Hippocampal formation (tissue), 2 donors: ENCODE measurements at regions not wholly inside any gene's neighbourhood (a gene's known extent, or its start where the extent isn't known, plus 50 kb on each side); places are given as distances from the start of the nearest gene placed in this dataset.

Source experiments
- DNase-seq, 2 donors: peaks; one replicate each; lab custom pipeline; 2025; lab: John Stamatoyannopoulos, UW

DNA sequence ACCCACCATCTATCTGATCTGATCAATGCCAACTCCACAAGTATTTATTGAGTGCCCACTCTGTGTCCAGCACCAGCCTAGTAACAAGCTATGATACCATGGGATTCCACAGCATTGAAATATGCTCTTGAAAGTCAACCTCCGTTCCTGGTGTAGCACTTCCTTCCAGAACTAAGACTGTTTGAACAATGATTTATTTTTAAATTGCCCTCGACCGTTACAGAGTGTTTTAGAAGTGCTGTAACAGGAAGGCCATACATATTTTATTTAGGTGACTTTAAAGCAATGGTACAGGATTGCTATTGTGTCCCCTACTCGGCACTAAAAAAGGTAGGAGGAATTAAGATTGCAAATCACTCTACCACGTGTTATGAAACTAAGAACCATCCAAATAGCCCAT is 225.6 kb downstream of the TEX36 start:
- no peak for DNase-seq

GRCh38 chr10:125455855-125456254 is 227.1 kb downstream of the TEX36 start:
- DNase-seq, result no peak

DNA sequence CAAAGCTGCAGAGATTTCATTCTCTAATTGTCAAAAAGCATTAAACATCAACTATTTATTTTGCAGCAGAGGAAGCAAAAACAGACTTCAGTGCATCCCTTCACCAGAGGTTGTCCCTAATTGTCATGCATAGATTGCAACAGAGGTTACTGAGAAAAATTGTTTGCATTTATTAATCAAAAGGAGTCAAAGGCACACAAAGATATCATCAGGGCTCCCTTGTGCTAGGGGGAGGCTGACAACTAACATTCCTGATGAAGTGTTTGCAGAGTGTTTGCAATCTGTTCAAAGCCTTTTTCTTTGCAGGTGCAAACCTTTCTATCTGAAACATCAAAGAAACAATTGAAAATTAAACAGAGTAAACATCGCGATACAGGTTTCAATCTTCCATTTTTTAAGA is 227.5 kb downstream of the TEX36 start:
- no peak for DNase-seq

DNA sequence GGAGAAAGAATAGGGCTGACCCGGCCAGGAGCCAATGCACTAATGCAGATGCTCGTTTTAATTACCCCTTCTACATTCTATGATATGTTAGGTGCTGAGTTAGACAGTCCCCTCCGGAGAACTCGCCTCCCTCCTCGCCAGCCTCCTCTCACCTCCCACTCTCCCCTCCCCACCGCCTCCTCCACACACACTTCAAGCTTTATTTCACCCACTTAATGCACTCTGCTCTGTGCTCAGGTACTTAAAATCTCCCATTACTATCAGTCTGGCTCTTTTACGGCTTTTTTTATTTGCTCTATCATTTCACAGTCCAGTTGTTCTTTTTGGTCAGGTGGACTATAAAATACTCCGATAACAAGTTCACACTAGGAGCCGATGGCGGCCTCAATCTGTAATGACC is 231.6 kb downstream of the TEX36 start:
- no peak for DNase-seq

GRCh38 chr10:125450218-125450617 is 232.7 kb downstream of the TEX36 start:
- no peak for DNase-seq

DNA sequence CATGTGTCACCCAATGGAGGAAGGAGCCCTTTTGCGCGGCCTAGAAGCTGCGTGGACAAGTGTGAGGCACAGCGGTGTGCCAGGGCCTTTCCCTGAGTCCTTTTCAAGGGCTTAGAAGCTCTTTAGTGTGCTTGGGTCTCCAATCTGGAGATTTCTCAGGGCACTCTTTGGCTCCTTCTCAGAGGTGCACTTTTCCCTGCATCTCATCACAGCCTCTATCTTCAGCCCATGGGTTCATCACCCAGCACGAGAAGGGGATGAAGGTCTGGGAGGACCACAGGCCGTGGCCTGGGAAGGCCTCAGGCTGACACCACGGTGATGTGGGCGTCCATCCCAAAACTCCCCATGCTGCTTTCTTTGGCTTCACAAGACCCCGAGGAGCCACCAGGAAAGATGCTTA is 233.4 kb downstream of the TEX36 start:
- DNase-seq, result no peak

- DNase-seq, result no peak
These were observed 234.4 kb downstream of the TEX36 start for GRCh38 chr10:125448596-125448995.

- no peak for DNase-seq
These were observed 238.2 kb downstream of the TEX36 start for GRCh38 chr10:125444790-125445189.

GRCh38 chr10:125442856-125443540 is 240.0 kb downstream of the TEX36 start:
- DNase-seq, result no peak

DNA sequence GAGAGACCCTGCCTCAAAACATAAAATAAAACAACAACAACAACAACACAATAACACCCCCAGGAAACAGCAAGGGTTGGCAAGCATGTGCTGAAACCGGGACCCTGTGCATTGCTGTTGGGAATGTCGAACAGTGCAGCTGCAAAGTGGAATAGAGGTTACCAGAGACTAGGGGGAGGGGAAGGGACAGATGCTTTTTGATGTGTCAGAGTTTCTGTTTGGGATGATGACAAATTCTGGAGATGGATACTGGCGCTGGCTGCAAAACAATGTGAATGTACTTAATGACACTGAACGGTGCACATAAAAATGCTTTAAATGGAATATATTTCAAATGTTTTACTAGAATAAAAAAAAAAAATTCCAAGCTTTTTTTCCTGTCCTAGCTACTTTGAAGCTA is 241.8 kb downstream of the TEX36 start:
- no peak for DNase-seq

DNA sequence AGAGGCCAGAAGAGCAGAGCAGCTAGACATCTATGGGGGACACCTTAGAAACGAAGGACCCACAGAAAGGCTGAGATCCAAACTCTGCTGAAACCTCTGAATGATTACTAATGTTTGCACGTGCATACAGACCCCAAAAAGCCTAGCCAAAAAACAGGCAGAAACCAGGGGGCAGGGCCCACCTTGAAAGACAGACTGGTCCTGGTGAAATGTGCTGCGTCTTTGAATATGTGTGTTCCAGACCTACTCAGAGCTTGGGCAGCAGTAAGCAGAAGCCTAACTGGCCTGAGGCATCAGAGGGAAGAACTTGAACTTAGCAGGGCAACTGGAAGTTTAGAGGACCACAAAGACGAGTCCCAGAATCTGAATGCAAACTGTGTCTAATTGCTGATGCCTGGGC is 251.8 kb downstream of the TEX36 start:
- no peak for DNase-seq

- DNase-seq, result no peak
These were observed 254.9 kb downstream of the TEX36 start for GRCh38 chr10:125428054-125428453.

DNA sequence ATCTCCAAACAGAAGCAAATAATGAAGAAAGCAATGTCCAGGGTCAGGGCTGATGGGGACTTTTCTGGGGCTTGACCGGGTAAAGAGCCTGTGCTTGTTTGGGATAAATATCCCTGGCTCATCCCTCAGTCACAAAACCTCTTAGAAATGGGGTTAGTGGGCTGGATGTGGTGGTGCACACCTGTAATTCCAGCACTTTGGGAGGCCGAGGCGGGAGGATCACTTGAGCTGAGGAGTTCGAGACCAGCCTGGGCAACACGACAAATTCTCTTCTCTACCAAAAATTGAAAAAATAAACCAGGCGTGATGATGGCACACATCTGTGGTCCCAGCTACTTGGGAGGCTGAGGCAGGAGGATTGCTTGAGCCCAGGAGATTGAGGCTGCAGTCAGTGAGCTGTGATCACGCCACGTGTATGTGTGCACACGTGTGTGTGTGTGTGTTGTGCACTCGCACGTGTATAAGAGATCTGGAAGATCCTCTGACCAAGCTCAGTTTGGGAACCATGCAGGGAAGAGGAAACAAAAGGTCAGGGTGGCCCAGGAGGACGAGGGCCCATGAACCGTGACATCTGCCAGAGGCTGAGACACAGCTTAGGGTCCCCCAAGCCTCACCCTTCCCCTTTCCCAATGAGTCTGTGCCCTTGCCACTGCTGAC is 258.6 kb downstream of the TEX36 start:
- DNase-seq, result no peak

- DNase-seq, result no peak
These were observed 259.4 kb downstream of the TEX36 start for GRCh38 chr10:125423569-125423968.

GRCh38 chr10:125419831-125420230 is 259.5 kb upstream of the CTBP2 start:
- no peak for DNase-seq

- DNase-seq, result no peak
These were observed 258.8 kb upstream of the CTBP2 start for GRCh38 chr10:125419146-125419545.

GRCh38 chr10:125417605-125418004 is 257.2 kb upstream of the CTBP2 start:
- DNase-seq, result no peak

DNA sequence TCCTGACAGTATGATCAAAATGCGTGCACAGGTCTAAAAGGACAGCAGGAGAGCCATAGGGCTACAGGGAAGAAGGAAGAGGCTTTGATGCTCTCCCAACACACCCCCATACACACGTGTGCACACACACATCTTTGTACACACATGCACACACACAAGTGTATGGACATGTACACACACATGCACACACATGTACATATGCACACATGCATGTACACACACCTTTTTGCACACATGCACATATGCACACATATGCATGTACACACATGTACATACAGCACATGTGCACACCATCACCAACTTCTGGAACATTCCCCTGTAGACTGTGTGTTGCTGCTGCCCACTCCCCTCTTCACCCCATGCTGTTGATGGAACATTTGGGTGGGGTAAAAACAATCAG is 255.6 kb upstream of the CTBP2 start:
- DNase-seq, result no peak

DNA sequence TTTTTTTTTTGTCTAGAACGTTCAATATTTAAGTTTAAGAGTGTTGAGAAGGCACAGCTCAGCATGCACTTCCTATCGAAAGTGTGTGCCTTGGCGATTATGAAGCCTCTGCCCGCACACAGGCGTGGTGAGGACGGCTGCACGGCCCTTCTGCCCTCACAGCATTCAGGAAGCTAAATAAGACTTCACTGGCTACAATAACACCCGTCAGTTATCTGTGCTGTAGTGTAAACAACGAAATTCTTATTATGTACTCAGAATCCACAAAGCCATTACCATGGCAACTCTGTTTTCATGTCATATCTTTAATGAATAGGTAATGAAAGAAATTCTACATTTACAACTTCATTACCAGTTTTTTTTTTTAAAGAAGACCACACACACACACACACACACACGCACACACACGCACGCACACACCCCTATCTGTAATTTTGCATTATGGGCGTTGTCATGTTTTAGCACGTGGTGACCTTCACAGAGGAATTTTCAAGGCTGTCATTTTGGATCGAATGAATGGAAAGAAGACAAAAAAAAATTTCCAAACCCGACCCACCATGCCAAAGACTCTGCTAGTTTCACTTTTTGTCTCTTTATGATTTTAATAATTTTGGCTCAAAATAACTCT is 254.8 kb upstream of the CTBP2 start:
- no peak for DNase-seq

- no peak for DNase-seq
These were observed 251.4 kb upstream of the CTBP2 start for GRCh38 chr10:125411724-125412123.

DNA sequence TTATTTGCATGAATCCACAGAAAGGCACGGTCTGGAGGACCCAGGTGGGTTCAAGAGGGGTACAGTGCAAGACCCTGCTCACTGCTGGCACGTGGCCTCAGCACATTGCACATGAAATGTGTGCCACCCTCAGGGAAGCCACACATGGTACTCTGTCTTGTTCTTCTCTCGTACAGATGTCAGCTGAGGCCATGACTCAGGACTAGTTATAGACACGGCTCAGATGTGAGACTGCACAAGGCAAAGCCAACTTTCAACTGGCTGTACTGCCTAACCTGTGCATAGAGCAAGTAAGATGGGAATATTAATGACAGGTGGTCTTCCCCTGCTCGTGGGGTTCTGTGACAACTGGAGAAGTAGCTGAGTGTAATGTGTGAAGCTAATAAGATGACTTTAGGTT is 249.4 kb upstream of the CTBP2 start:
- DNase-seq, result no peak

- DNase-seq, result no peak
These were observed 247.2 kb upstream of the CTBP2 start for GRCh38 chr10:125407557-125407956.

- no peak for DNase-seq
These were observed 246.7 kb upstream of the CTBP2 start for GRCh38 chr10:125407000-125407502.
